ENCODE measurements at regions not wholly inside any gene's neighbourhood (a gene's known extent, or its start where the extent isn't known, plus 50 kb on each side); places are given as distances from the start of the nearest gene placed in this dataset.

DNA sequence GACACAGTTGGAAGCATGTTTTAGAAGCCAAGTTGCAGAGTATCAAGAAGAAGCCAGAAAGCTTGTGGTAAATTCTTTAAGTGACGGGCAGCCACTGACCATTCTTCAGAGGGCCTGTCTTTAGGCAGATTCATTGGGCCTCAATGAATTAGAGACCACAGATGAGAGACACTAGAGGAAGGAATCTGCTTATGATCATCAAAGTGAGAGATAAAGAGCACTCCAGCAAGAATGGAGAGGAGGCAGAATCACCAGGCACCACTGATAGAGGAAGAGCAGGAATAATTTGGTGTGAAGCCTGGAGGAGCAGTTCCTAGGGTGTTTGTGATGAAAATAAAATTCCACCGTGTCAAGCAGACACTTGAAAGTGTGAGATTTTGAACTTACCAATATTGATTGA, 365.9 kb upstream of the SLC30A5 start:
- Mint-ChIP-seq H3K4me1 (no peaks in the 10 kb centered on the region), H3K9me3 (peaks cover 2 to 8% (median 5%) of the 10 kb centered on the region in 7 donors), H3K27me3 (ENCODE audit: low read depth in 3 of 3) (peaks cover 0 to 6% (median 2%) of the 10 kb centered on the region in 3 donors), H3K36me3 (no peaks in the 10 kb centered on the region), H3K4me3 (no peak overlapping the region), H3K27ac (no peak overlapping the region)
- H3K27me3 ChIP-seq (ENCODE audit: control insufficient read depth in 2 of 2, insufficient read depth in 2 of 2, low read length in 2 of 2), result no peaks in the 10 kb centered on the region
- no peak overlapping the region for H3K4me3 ChIP-seq (replicated peaks in 1 of 3; ENCODE audit: low read depth in 2 of 3, low read length in 3 of 3)
- H3K4me2 ChIP-seq (replicated peaks; ENCODE audit: extremely low read depth, low read length, poor library complexity, severe bottlenecking), result no peak overlapping the region
- H4K20me1 ChIP-seq (ENCODE audit: insufficient read depth, low read length), result no peaks in the 10 kb centered on the region
- intact Hi-C loops (cut with micrococcal nuclease), result no loop called here
- no peak overlapping the region for H3K9ac ChIP-seq (ENCODE audit: insufficient read depth, low read length, poor library complexity, severe bottlenecking)
- H3K4me1 ChIP-seq (ENCODE audit: control insufficient read depth in 1 of 2, insufficient read depth in 2 of 2, low read length in 2 of 2), result no peaks in the 10 kb centered on the region
- TF ChIP-seq, protein P1, sequence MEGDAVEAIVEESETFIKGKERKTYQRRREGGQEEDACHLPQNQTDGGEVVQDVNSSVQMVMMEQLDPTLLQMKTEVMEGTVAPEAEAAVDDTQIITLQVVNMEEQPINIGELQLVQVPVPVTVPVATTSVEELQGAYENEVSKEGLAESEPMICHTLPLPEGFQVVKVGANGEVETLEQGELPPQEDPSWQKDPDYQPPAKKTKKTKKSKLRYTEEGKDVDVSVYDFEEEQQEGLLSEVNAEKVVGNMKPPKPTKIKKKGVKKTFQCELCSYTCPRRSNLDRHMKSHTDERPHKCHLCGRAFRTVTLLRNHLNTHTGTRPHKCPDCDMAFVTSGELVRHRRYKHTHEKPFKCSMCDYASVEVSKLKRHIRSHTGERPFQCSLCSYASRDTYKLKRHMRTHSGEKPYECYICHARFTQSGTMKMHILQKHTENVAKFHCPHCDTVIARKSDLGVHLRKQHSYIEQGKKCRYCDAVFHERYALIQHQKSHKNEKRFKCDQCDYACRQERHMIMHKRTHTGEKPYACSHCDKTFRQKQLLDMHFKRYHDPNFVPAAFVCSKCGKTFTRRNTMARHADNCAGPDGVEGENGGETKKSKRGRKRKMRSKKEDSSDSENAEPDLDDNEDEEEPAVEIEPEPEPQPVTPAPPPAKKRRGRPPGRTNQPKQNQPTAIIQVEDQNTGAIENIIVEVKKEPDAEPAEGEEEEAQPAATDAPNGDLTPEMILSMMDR (IDR thresholded peaks at IDR 0.05), result no peak
- peaks cover 0 to 7% of the 10 kb centered on the region in 2 donors for H3K9me3 ChIP-seq (replicated peaks in 1 of 2; ENCODE audit: control insufficient read depth in 1 of 2, insufficient read depth in 1 of 2, low read length in 2 of 2)
- no peak overlapping the region for H3K27ac ChIP-seq (ENCODE audit: low read depth in 1 of 2, low read length in 2 of 2)
- 94% methylated on average over 2 of the region's 2 CpGs for WGBS (ENCODE audit: insufficient coverage)
- no peak for DNase-seq
- H3K79me2 ChIP-seq (ENCODE audit: insufficient read depth, low read length), result no peaks in the 10 kb centered on the region
- H3K36me3 ChIP-seq (replicated peaks in 1 of 2; ENCODE audit: control insufficient read depth in 1 of 2, insufficient read depth in 2 of 2, low read length in 2 of 2), result no peaks in the 10 kb centered on the region
- no peak overlapping the region for H2AFZ ChIP-seq (ENCODE audit: insufficient read depth, low read depth, low read length, poor library complexity, severe bottlenecking)

DNA sequence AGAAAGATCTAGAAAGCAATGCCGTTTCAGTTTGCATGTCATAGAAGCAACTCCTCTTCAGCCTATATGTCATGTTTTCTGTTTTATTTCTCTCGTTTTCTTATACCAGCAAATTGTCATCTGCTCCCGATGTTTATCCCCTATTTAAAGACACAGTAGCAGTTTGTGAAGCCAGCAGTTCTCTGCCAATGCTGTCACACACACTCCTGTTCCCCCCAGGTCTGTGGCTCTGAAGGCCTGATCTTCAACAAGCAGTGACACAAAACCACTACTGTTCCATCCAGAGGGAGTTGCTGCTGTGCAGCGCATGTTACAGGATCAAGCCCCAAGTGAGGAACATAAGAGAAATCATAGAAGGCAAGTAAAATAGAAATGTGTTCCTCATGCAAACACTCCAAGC, 364.1 kb upstream of the SLC30A5 start:
- Mint-ChIP-seq H3K4me1 (no peaks in the 10 kb centered on the region), H3K4me3 (no peak overlapping the region), H3K9me3 (peaks cover 0 to 3% (median 0%) of the 10 kb centered on the region in 7 donors), H3K27ac (no peak overlapping the region), H3K36me3 (no peaks in the 10 kb centered on the region), H3K27me3 (ENCODE audit: low read depth in 3 of 3) (peaks cover 0 to 6% (median 2%) of the 10 kb centered on the region in 3 donors)
- Histone ChIP-seq H3K9me3 (replicated peaks in 1 of 2; ENCODE audit: control insufficient read depth in 1 of 2, insufficient read depth in 1 of 2, low read length in 2 of 2) (no peaks in the 10 kb centered on the region), H3K36me3 (replicated peaks in 1 of 2; ENCODE audit: control insufficient read depth in 1 of 2, insufficient read depth in 2 of 2, low read length in 2 of 2) (no peaks in the 10 kb centered on the region), H2AFZ (ENCODE audit: insufficient read depth, low read depth, low read length, poor library complexity, severe bottlenecking) (no peak overlapping the region), H3K27me3 (ENCODE audit: control insufficient read depth in 2 of 2, insufficient read depth in 2 of 2, low read length in 2 of 2) (no peaks in the 10 kb centered on the region), H3K4me1 (ENCODE audit: control insufficient read depth in 1 of 2, insufficient read depth in 2 of 2, low read length in 2 of 2) (no peaks in the 10 kb centered on the region), H3K27ac (ENCODE audit: low read depth in 1 of 2, low read length in 2 of 2) (no peak overlapping the region), H3K79me2 (ENCODE audit: insufficient read depth, low read length) (no peaks in the 10 kb centered on the region), H3K9ac (ENCODE audit: insufficient read depth, low read length, poor library complexity, severe bottlenecking) (no peak overlapping the region), H3K4me3 (replicated peaks in 1 of 3; ENCODE audit: low read depth in 2 of 3, low read length in 3 of 3) (no peak overlapping the region), H4K20me1 (ENCODE audit: insufficient read depth, low read length) (no peaks in the 10 kb centered on the region), H3K4me2 (replicated peaks; ENCODE audit: extremely low read depth, low read length, poor library complexity, severe bottlenecking) (no peak overlapping the region)
- TF ChIP-seq, protein P1 (IDR thresholded peaks at IDR 0.05), result no peak
- intact Hi-C loops (cut with micrococcal nuclease), result no loop called here
- no peak for DNase-seq
- 59% methylated on average over 3 of the region's 4 CpGs for WGBS (ENCODE audit: insufficient coverage)

All from CD14-positive monocyte (primary cell).